H1 (cell line): ENCODE measurements at regions not wholly inside any gene's neighbourhood (a gene's known extent, or its start where the extent isn't known, plus 50 kb on each side); places are given as distances from the start of the nearest gene placed in this dataset.

ENCODE experiments used
- CTCF ChIA-PET: fragments of 300-600 bp; sonication (Branson Sonifier 250); formaldehyde crosslinking; loops from one replicate; lab custom pipeline; 2021; ENCODE audit not compliant: partially characterized antibody; lab: Charles Lee
- POLR2A ChIA-PET: fragments of 300-600 bp; sonication (Branson Sonifier 250); formaldehyde crosslinking; loops from one replicate; lab custom pipeline; 2021; ENCODE audit warnings: inconsistent platforms; ENCODE audit not compliant: partially characterized antibody; lab: Charles Lee
- DNase-seq, 2 experiments: peaks; one replicate each; pipeline versions ENCODE4 v3.0.0 to v3.0.0-alpha.2; 2010 to 2022; ENCODE audit warnings: low spot score in 2 of 2, low read depth in 1 of 2, mixed read lengths in 1 of 2
- FAIRE-seq: peaks from 2 replicates; lab custom pipeline; 2011; peaks lifted over from hg19 to GRCh38; lab: Jason Lieb, UNC
- H2AFZ ChIP-seq: 2 replicates; pipeline ENCODE4 v1.8.1; 2012; ENCODE audit warnings: low read length, inconsistent platforms
- H2AK5ac ChIP-seq: 2 replicates; pipeline ENCODE4 v1.6.1; 2013; ENCODE audit warnings: low read depth, low read length
- H2BK120ac ChIP-seq: replicated peaks from 2 replicates; pipeline ENCODE3; 2013; ENCODE audit warnings: low read depth, low read length, inconsistent platforms
- H2BK12ac ChIP-seq: 2 replicates; pipeline ENCODE4 v1.6.1; 2013; ENCODE audit warnings: low read depth, low read length
- H2BK15ac ChIP-seq: 2 replicates; pipeline ENCODE4 v1.6.1; 2013; ENCODE audit warnings: low read length
- H2BK20ac ChIP-seq: 2 replicates; pipeline ENCODE4 v1.6.1; 2013; ENCODE audit warnings: low read length
- H2BK5ac ChIP-seq: 2 replicates; pipeline ENCODE4 v1.6.1; 2013; ENCODE audit warnings: low read depth, low read length
- H3K14ac ChIP-seq: 2 replicates; pipeline ENCODE4 v1.6.1; 2013; ENCODE audit warnings: inconsistent platforms; ENCODE audit not compliant: insufficient read length
- H3K18ac ChIP-seq: 2 replicates; pipeline ENCODE4 v1.6.1; 2013; ENCODE audit warnings: low read length; ENCODE audit errors: extremely low read depth
- H3K23ac ChIP-seq: 2 replicates; pipeline ENCODE4 v1.6.1; 2013; ENCODE audit warnings: inconsistent platforms; ENCODE audit not compliant: insufficient read length
- H3K23me2 ChIP-seq: 2 replicates; pipeline ENCODE4 v1.6.1; 2013; ENCODE audit warnings: low read depth, low read length
- H3K27ac ChIP-seq: 2 replicates; pipeline ENCODE4 v1.6.1; 2011; ENCODE audit warnings: low read depth, low read length, inconsistent platforms
- H3K27me3 ChIP-seq, 4 experiments: replicated peaks in 1 of 4; 1 replicate in 1 of 4; 2 replicates in 3 of 4; pipeline versions ENCODE4 v1.6.1 to v1.8.1; 2011 to 2013; ENCODE audit warnings: low read length in 3 of 4, mild to moderate bottlenecking in 3 of 4, inconsistent platforms in 2 of 4, mixed read lengths in 2 of 4, moderate library complexity in 1 of 4; ENCODE audit not compliant: control insufficient read depth in 3 of 4, insufficient read depth in 3 of 4; ENCODE audit errors: extremely low read depth in 1 of 4
- H3K36me3 ChIP-seq, 4 experiments: 2 replicates each; pipeline versions ENCODE4 v1.6.1 to v1.8.1; 2011 to 2013; ENCODE audit warnings: mild to moderate bottlenecking in 4 of 4, low read length in 3 of 4, moderate library complexity in 2 of 4, control low read depth in 1 of 4, inconsistent platforms in 1 of 4; ENCODE audit not compliant: insufficient read depth in 4 of 4, control insufficient read depth in 2 of 4
- H3K4ac ChIP-seq: replicated peaks from 2 replicates; pipeline ENCODE3; 2013; ENCODE audit warnings: low read length, low read depth, mixed read lengths, inconsistent platforms; ENCODE audit not compliant: insufficient read length
- H3K4me1 ChIP-seq, 4 experiments: replicated peaks in 1 of 4; 1 replicate in 1 of 4; 2 replicates in 3 of 4; pipeline versions ENCODE4 v1.6.1 to v1.8.1; 2011 to 2013; ENCODE audit warnings: low read length in 3 of 4, inconsistent platforms in 2 of 4, mixed read lengths in 1 of 4; ENCODE audit not compliant: insufficient read depth in 4 of 4, control insufficient read depth in 3 of 4
- H3K4me2 ChIP-seq, 2 experiments: 2 replicates each; pipeline versions ENCODE4 v1.6.1 to v1.8.1; 2011 to 2013; ENCODE audit warnings: low read depth in 2 of 2, low read length in 2 of 2, control low read depth in 1 of 2, inconsistent platforms in 1 of 2, mild to moderate bottlenecking in 1 of 2; ENCODE audit not compliant: insufficient read depth in 1 of 2
- H3K4me3 ChIP-seq, 4 experiments: fragments of 200-600, 300-600 bp in 1 of 4; sonication (generic), shearing (Covaris generic), sonication (Bioruptor Twin) in 1 of 4; 2 replicates each; pipeline versions ENCODE4 v1.5.1 to v1.8.1; 2011 to 2016; ENCODE audit warnings: low read length in 4 of 4, low read depth in 3 of 4, control low read depth in 2 of 4, inconsistent platforms in 2 of 4, mild to moderate bottlenecking in 2 of 4, mixed read lengths in 1 of 4, moderate library complexity in 1 of 4; ENCODE audit not compliant: insufficient read depth in 2 of 4; ENCODE audit errors: extremely low read depth in 1 of 4
- H3K56ac ChIP-seq: replicated peaks from 2 replicates; pipeline ENCODE3; 2013; ENCODE audit warnings: low read depth, mild to moderate bottlenecking, mixed read lengths, low read length, inconsistent platforms; ENCODE audit not compliant: insufficient read length
- H3K79me1 ChIP-seq: 2 replicates; pipeline ENCODE4 v1.6.1; 2013; ENCODE audit warnings: low read depth, low read length, control low read depth
- H3K79me2 ChIP-seq, 2 experiments: 2 replicates each; pipeline versions ENCODE4 v1.6.1 to v1.8.1; 2012 to 2013; ENCODE audit warnings: low read length in 2 of 2, mild to moderate bottlenecking in 2 of 2, inconsistent platforms in 1 of 2; ENCODE audit not compliant: insufficient read depth in 2 of 2, control insufficient read depth in 1 of 2
- H3K9ac ChIP-seq, 4 experiments: replicated peaks in 1 of 4; 1 replicate in 1 of 4; 2 replicates in 3 of 4; pipeline versions ENCODE4 v1.6.1 to v1.8.1; 2011 to 2013; ENCODE audit warnings: low read depth in 3 of 4, low read length in 3 of 4, control low read depth in 2 of 4, mild to moderate bottlenecking in 2 of 4, moderate library complexity in 2 of 4, inconsistent platforms in 1 of 4; ENCODE audit errors: extremely low read depth in 1 of 4
- H3K9me3 ChIP-seq, 2 experiments: 2 replicates each; pipeline versions ENCODE4 v1.6.1 to v1.8.1; 2012 to 2013; ENCODE audit warnings: mild to moderate bottlenecking in 2 of 2, moderate library complexity in 2 of 2, control low read depth in 1 of 2, inconsistent platforms in 1 of 2, low read depth in 1 of 2, low read length in 1 of 2, mixed read lengths in 1 of 2; ENCODE audit not compliant: insufficient read depth in 2 of 2
- H4K20me1 ChIP-seq, 2 experiments: replicated peaks in 1 of 2; 2 replicates each; pipeline versions ENCODE3 to v1.8.1; 2011 to 2013; ENCODE audit warnings: inconsistent platforms in 2 of 2, low read length in 2 of 2, mild to moderate bottlenecking in 1 of 2; ENCODE audit not compliant: insufficient read depth in 2 of 2, control insufficient read depth in 1 of 2
- H4K5ac ChIP-seq: 2 replicates; pipeline ENCODE4 v1.6.1; 2013; ENCODE audit warnings: low read length, low read depth, mixed read lengths, inconsistent platforms; ENCODE audit not compliant: insufficient read length
- H4K8ac ChIP-seq: 2 replicates; pipeline ENCODE4 v1.8.0; 2013; ENCODE audit warnings: mild to moderate bottlenecking, moderate library complexity, low read length, inconsistent platforms; ENCODE audit not compliant: insufficient read depth; ENCODE audit errors: extremely low read depth
- H4K91ac ChIP-seq: replicated peaks from 2 replicates; pipeline ENCODE3; 2013; ENCODE audit warnings: low read length, mixed read lengths, inconsistent platforms; ENCODE audit not compliant: insufficient read length
- ASH2L ChIP-seq: fragments of 200-600, 300-600 bp; sonication (generic); IDR thresholded peaks from one replicate; pipeline ENCODE4 v1.7.1; 2017; ENCODE audit warnings: low read length
- FOSL1 ChIP-seq: IDR thresholded peaks from 2 replicates; pipeline ENCODE4 v1.6.1; 2011; ENCODE audit warnings: mild to moderate bottlenecking, low read depth, low read length, moderate library complexity; ENCODE audit not compliant: insufficient read depth
- HDAC6 ChIP-seq: IDR thresholded peaks from one replicate; pipeline ENCODE4 v1.7.1; 2012; ENCODE audit warnings: low read depth, mild to moderate bottlenecking, inconsistent platforms, low read length, moderate library complexity
- SP4 ChIP-seq: IDR thresholded peaks from 2 replicates; pipeline ENCODE4 v1.6.1; 2012; ENCODE audit warnings: low read length, inconsistent platforms
- TAF7 ChIP-seq: optimal IDR thresholded peaks from 2 replicates; pipeline ENCODE3; 2011; ENCODE audit warnings: low read depth, mild to moderate bottlenecking, inconsistent platforms, low read length, moderate library complexity, borderline replicate concordance
- WGBS, 2 experiments: shearing (Covaris generic) in 1 of 2; methylation state at CpG; one replicate each; pipeline versions ENCODE4 v1.1.6 to v1.1.7; 2013 to 2015; ENCODE audit warnings: low lambda C conversion rate in 2 of 2, mixed read lengths in 2 of 2, inconsistent platforms in 1 of 2, low coverage in 1 of 2, missing lambda C conversion rate in 1 of 2; ENCODE audit not compliant: insufficient replicate concordance in 2 of 2, insufficient coverage in 1 of 2, insufficient read length in 1 of 2; ENCODE audit errors: extremely low coverage in 1 of 2, missing lambda C conversion rate in 1 of 2; 5-methylcytosine and 5-hydroxymethylcytosine counted together

- H3K4me3 ChIP-seq: no peak overlapping the region
- no peaks in the 10 kb centered on the region for H3K23me2 ChIP-seq
- H3K4ac ChIP-seq: no peak overlapping the region
- no peak overlapping the region for H3K14ac ChIP-seq
- H3K79me2 ChIP-seq: no peaks in the 10 kb centered on the region
- 100% methylated on average over 3 of the region's 3 CpGs; no CpG with 5 or more reads in 1 of the 2 experiments for WGBS, 2 experiments
- CTCF ChIA-PET: interaction anchor here (1.5 kb wide), 1 partner anchor 33 kb away, joined by 3 read pairs; no protein-coding TSS in a partner anchor
- no peak overlapping the region for H3K18ac ChIP-seq
- H2BK120ac ChIP-seq: no peak overlapping the region
- H4K91ac ChIP-seq: no peak overlapping the region
- no peak overlapping the region for H3K9ac ChIP-seq
- H2BK5ac ChIP-seq: no peak overlapping the region
- H4K5ac ChIP-seq: no peak overlapping the region
- H3K4me2 ChIP-seq: no peak overlapping the region
- H3K36me3 ChIP-seq: no peaks in the 10 kb centered on the region
- no peaks in the 10 kb centered on the region for H3K9me3 ChIP-seq
- H3K56ac ChIP-seq: no peak overlapping the region
- H2BK12ac ChIP-seq: no peak overlapping the region
- no peaks in the 10 kb centered on the region for H3K79me1 ChIP-seq
- no peaks in the 10 kb centered on the region for H3K27me3 ChIP-seq
- H3K23ac ChIP-seq: no peak overlapping the region
- POLR2A ChIA-PET: no interaction called here
- no peak overlapping the region for H2BK15ac ChIP-seq
- no peaks in the 10 kb centered on the region for H3K4me1 ChIP-seq
- no peak for FAIRE-seq
- H2AK5ac ChIP-seq: no peak overlapping the region
- DNase-seq: no peak
- H2BK20ac ChIP-seq: no peak overlapping the region
- no peak overlapping the region for H2AFZ ChIP-seq
- H4K20me1 ChIP-seq: no peaks in the 10 kb centered on the region
- no peak overlapping the region for H4K8ac ChIP-seq
- TF ChIP-seq SP4: no peak
- no peak for TF ChIP-seq TAF7
- TF ChIP-seq FOSL1: no peak
- TF ChIP-seq ASH2L: no peak
- TF ChIP-seq HDAC6: no peak
- no peak overlapping the region for H3K27ac ChIP-seq
Measured at GRCh38 chr2:221211653-221212052, 360.5 kb downstream of the EPHA4 start.
